Prostate gland (tissue), 2 donors: ENCODE measurements at regions not wholly inside any gene's neighbourhood (a gene's known extent, or its start where the extent isn't known, plus 50 kb on each side); places are given as distances from the start of the nearest gene placed in this dataset.
"Not testable (repeated sequence)": the region's sequence is repeated elsewhere in the genome, so short reads cannot be mapped to it uniquely, and the experiment has no call there.

ENCODE experiments used
- DNase-seq: peaks from one replicate; pipeline ENCODE4 v3.0.0-alpha.2; 2019; ENCODE audit warnings: low spot score
- H3K27ac ChIP-seq, 2 donors: fragments of 200-600 bp; sonication (generic); 2 replicates each; pipeline ENCODE4 v1.5.1; 2017 to 2019
- H3K27me3 ChIP-seq: fragments of 200-600 bp; sonication (generic); replicated peaks from 2 replicates; pipeline ENCODE4 v1.5.1; 2019; ENCODE audit not compliant: insufficient read depth
- H3K36me3 ChIP-seq, 2 donors: fragments of 200-600 bp; sonication (generic); 1 replicate in 1 of 2; 2 replicates in 1 of 2; pipeline versions ENCODE4 v1.5.1 to v1.8.1; 2017 to 2019
- H3K4me1 ChIP-seq: fragments of 200-600 bp; sonication (generic); replicated peaks from 2 replicates; pipeline ENCODE4 v1.5.1; 2019
- H3K4me3 ChIP-seq, 2 donors: fragments of 200-600 bp; sonication (generic); 2 replicates each; pipeline ENCODE4 v1.5.1; 2017 to 2019
- H3K9me3 ChIP-seq: fragments of 200-600 bp; sonication (generic); 2 replicates; pipeline ENCODE4 v1.5.1; 2017
- POLR2A ChIP-seq: fragments of 450-650 bp; IDR thresholded peaks from one replicate; pipeline ENCODE4 v1.6.1; 2016; ENCODE audit warnings: antibody characterized with exemption, mild to moderate bottlenecking
- POLR2AphosphoS5 ChIP-seq: sonication (generic); formaldehyde crosslinking; IDR thresholded peaks from one replicate; pipeline ENCODE4 v1.6.1; 2017; ENCODE audit warnings: antibody characterized with exemption
- WGBS: methylation state at CpG from one replicate; pipeline ENCODE4 v1.1.5; 2018; 5-methylcytosine and 5-hydroxymethylcytosine counted together
- intact Hi-C: fragments of 100-400 bp; cut with DNase I; formaldehyde crosslinking; loops from one replicate; pipeline ENCODE4 v1.14.2; 2022

- TF ChIP-seq POLR2AphosphoS5, result peak; percentile 93
- H3K9me3 ChIP-seq, result not testable (repeated sequence)
Observed at GRCh38 chr16:21513812-21514473, 85.4 kb upstream of the METTL9 start.

GRCh38 chr16:21514474-21514840 is 84.9 kb upstream of the METTL9 start:
- Histone ChIP-seq H3K4me1 (peaks cover 37% of the 10 kb centered on the region), H3K27ac (peak overlapping the region; percentile 66 to 77)
- not testable (repeated sequence) for H3K4me3 ChIP-seq, DNase-seq, H3K9me3 ChIP-seq, H3K36me3 ChIP-seq, H3K27me3 ChIP-seq
- intact Hi-C loops, result loop anchor here (10.0 kb wide), 1 partner anchor 680 kb away; no protein-coding TSS in a partner anchor
- 46% methylated on average over 14 of the region's 14 CpGs for WGBS

More at GRCh38 chr16:21513812-21514473, 85.4 kb upstream of the METTL9 start:
- not testable (repeated sequence) for H3K36me3 ChIP-seq, H3K4me3 ChIP-seq, H3K27me3 ChIP-seq
- peak overlapping the region; percentile 66 to 77 for H3K27ac ChIP-seq
- peak; percentile 88 for DNase-seq
- WGBS, result 43% methylated on average over 18 of the region's 18 CpGs
- H3K4me1 ChIP-seq, result peaks cover 37% of the 10 kb centered on the region
- intact Hi-C loops, result loop anchor here (10.0 kb wide), 1 partner anchor 681 kb away; no protein-coding TSS in a partner anchor

- Histone ChIP-seq H3K4me1 (peaks cover 34% of the 10 kb centered on the region), H3K27ac (peak overlapping the region; percentile 67 to 77)
- not testable (repeated sequence) for H3K4me3 ChIP-seq, DNase-seq, H3K27me3 ChIP-seq, H3K9me3 ChIP-seq, H3K36me3 ChIP-seq
- 45% methylated on average over 9 of the region's 9 CpGs for WGBS
- intact Hi-C loops, result loop anchor here (10.0 kb wide), 1 partner anchor 678 kb away; no protein-coding TSS in a partner anchor
Observed at GRCh38 chr16:21516705-21517040, 82.7 kb upstream of the METTL9 start.

- not testable (repeated sequence) for H3K36me3 ChIP-seq, DNase-seq, H3K4me3 ChIP-seq, H3K9me3 ChIP-seq, H3K27me3 ChIP-seq
- Histone ChIP-seq H3K27ac (peak overlapping the region; percentile 26 to 77), H3K4me1 (peaks cover 30% of the 10 kb centered on the region)
- whole genome bisulfite sequencing, result 75% methylated on average over 10 of the region's 10 CpGs
- intact Hi-C loops, result loop anchor here (10.0 kb wide), 1 partner anchor 678 kb away; no protein-coding TSS in a partner anchor
Observed at GRCh38 chr16:21517263-21517662, 82.1 kb upstream of the METTL9 start.

GRCh38 chr16:21519361-21520133 is 79.8 kb upstream of the METTL9 start:
- peak overlapping the region; percentile 50 for H3K4me3 ChIP-seq
- not testable (repeated sequence) for H3K36me3 ChIP-seq, H3K27me3 ChIP-seq, DNase-seq, H3K9me3 ChIP-seq
- TF ChIP-seq POLR2A, result peak; percentile 33
- intact Hi-C loops, result loop anchor here (10.0 kb wide), 1 partner anchor 675 kb away; no protein-coding TSS in a partner anchor
- H3K27ac ChIP-seq, result peak overlapping the region; percentile 64 to 73
- peaks cover 11% of the 10 kb centered on the region for H3K4me1 ChIP-seq
- under 1% methylated on average over 47 of the region's 52 CpGs for WGBS

GRCh38 chr16:21520134-21521047 is 79.0 kb upstream of the METTL9 start:
- 2% methylated on average over 75 of the region's 101 CpGs for WGBS
- DNase-seq, result peak; percentile 90
- intact Hi-C loops, H3K27me3 ChIP-seq, H3K9me3 ChIP-seq, H3K36me3 ChIP-seq, H3K4me1 ChIP-seq: not testable (repeated sequence)
- peak; percentile 97 for TF ChIP-seq POLR2A
- TF ChIP-seq POLR2AphosphoS5, result peak; percentile 38
- H3K27ac ChIP-seq, result peak overlapping the region; percentile 64 to 73
- peak overlapping the region; percentile 50 for H3K4me3 ChIP-seq

- H3K4me1 ChIP-seq, intact Hi-C loops, H3K36me3 ChIP-seq, H3K4me3 ChIP-seq, H3K9me3 ChIP-seq, H3K27me3 ChIP-seq, DNase-seq: not testable (repeated sequence)
- WGBS, result 56% methylated on average over 8 of the region's 8 CpGs
- peak overlapping the region in 1 of 2 donors; percentile 64 for H3K27ac ChIP-seq
Observed at GRCh38 chr16:21521048-21521389, 78.4 kb upstream of the METTL9 start.

GRCh38 chr16:21521390-21522143 is 77.8 kb upstream of the METTL9 start:
- 19% methylated on average over 24 of the region's 24 CpGs for WGBS
- H3K27me3 ChIP-seq, H3K4me3 ChIP-seq, H3K36me3 ChIP-seq, intact Hi-C loops, H3K9me3 ChIP-seq, DNase-seq, H3K4me1 ChIP-seq: not testable (repeated sequence)
- peak overlapping the region in 1 of 2 donors; percentile 64 for H3K27ac ChIP-seq

- H3K4me1 ChIP-seq, H3K27ac ChIP-seq, H3K36me3 ChIP-seq, H3K4me3 ChIP-seq, DNase-seq, intact Hi-C loops, H3K9me3 ChIP-seq, H3K27me3 ChIP-seq: not testable (repeated sequence)
- 95% methylated on average over 20 of the region's 20 CpGs for WGBS
Observed at GRCh38 chr16:21522846-21523245, 76.5 kb upstream of the METTL9 start.
